HCT116 (cell line): ENCODE measurements at regions not wholly inside any gene's neighbourhood (a gene's known extent, or its start where the extent isn't known, plus 50 kb on each side); places are given as distances from the start of the nearest gene placed in this dataset.

Experiments used
- ELF1 ChIP-seq: IDR thresholded peaks from 2 replicates; pipeline ENCODE4 v1.6.1; 2012; ENCODE audit warnings: low read depth, borderline replicate concordance
- EZH2 ChIP-seq: fragments of 200-600 bp; sonication (generic); IDR thresholded peaks from 2 replicates; pipeline ENCODE4 v1.6.1; 2017; ENCODE audit warnings: antibody characterized with exemption, mixed run types
- EZH2phosphoT487 ChIP-seq: fragments of 200-600 bp; IDR thresholded peaks from 2 replicates; pipeline ENCODE4 v1.6.1; 2018; ENCODE audit warnings: antibody characterized with exemption, borderline replicate concordance
- FOSL1 ChIP-seq: IDR thresholded peaks from 2 replicates; pipeline ENCODE4 v1.6.1; 2012; ENCODE audit warnings: low read depth
- JUND ChIP-seq: IDR thresholded peaks from 2 replicates; pipeline ENCODE4 v1.6.1; 2012
- POLR2A ChIP-seq: IDR thresholded peaks from 2 replicates; pipeline ENCODE4 v1.7.0; 2011; ENCODE audit warnings: borderline replicate concordance; ENCODE audit not compliant: insufficient read depth, insufficient read length; ENCODE audit errors: extremely low read depth
- POLR2AphosphoS5 ChIP-seq: IDR thresholded peaks from 2 replicates; pipeline ENCODE4 v1.6.1; 2011; ENCODE audit warnings: mild to moderate bottlenecking, low read depth, low read length, moderate library complexity
- RAD21 ChIP-seq: IDR thresholded peaks from 2 replicates; pipeline ENCODE4 v1.6.1; 2012; ENCODE audit warnings: low read depth, mild to moderate bottlenecking
- YY1 ChIP-seq: IDR thresholded peaks from 2 replicates; pipeline ENCODE4 v1.6.1; 2011; ENCODE audit warnings: low read length, low read depth, moderate library complexity, mild to moderate bottlenecking; ENCODE audit not compliant: insufficient replicate concordance; ENCODE audit errors: extremely low read depth
- ZFX ChIP-seq: fragments of 450-650 bp; IDR thresholded peaks from 2 replicates; pipeline ENCODE4 v1.6.1; 2017
- ZNF274 ChIP-seq: fragments of 200-500 bp; sonication (Bioruptor generic); IDR thresholded peaks from 2 replicates; pipeline ENCODE4 v1.6.1; 2014; ENCODE audit warnings: mild to moderate bottlenecking, low read depth, low read length, inconsistent platforms
- TF ChIP-seq, protein P1 (sequence below): IDR thresholded peaks from 2 replicates; pipeline ENCODE4 v1.6.1; 2012; ENCODE audit warnings: low read depth
- TF ChIP-seq, protein P2 (sequence below), 3 experiments: fragments of 200-600 bp in 1 of 3; sonication (generic) in 1 of 3; IDR thresholded peaks in 2 of 3; conservative IDR thresholded peaks in 1 of 3; 2 replicates each; pipeline ENCODE4 v1.5.1; 2012 to 2017; ENCODE audit warnings: low read depth in 2 of 3, low read length in 2 of 3, antibody characterized with exemption in 1 of 3, borderline replicate concordance in 1 of 3, control low read depth in 1 of 3, mild to moderate bottlenecking in 1 of 3, mixed read lengths in 1 of 3, mixed run types in 1 of 3, moderate library complexity in 1 of 3; ENCODE audit not compliant: insufficient read depth in 1 of 3
- TF ChIP-seq, protein P3 (sequence below): IDR thresholded peaks from 2 replicates; pipeline ENCODE4 v1.6.1; 2012

DNA sequence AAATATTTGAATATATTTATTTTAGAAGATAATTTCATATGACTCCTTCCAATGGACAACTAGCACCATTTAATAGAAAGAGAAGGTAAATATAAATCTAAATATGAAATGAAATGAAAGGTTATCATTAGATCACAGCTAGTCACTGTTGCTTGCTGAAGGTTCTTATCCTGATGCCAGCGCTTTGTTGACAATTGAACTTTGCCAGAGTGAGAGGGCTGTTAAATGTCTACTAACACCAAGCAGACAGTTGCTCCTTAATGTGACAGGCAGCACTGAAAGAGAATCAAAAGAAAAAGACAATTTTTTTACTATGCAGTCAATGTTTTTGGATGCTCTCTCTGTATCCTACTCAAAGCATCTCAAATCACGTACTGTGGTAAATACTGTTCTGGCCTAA lies 152.6 kb upstream of the SEMA6A start:
- TF ChIP-seq JUND: no peak
- TF ChIP-seq POLR2A: no peak
- TF ChIP-seq, protein P1, sequence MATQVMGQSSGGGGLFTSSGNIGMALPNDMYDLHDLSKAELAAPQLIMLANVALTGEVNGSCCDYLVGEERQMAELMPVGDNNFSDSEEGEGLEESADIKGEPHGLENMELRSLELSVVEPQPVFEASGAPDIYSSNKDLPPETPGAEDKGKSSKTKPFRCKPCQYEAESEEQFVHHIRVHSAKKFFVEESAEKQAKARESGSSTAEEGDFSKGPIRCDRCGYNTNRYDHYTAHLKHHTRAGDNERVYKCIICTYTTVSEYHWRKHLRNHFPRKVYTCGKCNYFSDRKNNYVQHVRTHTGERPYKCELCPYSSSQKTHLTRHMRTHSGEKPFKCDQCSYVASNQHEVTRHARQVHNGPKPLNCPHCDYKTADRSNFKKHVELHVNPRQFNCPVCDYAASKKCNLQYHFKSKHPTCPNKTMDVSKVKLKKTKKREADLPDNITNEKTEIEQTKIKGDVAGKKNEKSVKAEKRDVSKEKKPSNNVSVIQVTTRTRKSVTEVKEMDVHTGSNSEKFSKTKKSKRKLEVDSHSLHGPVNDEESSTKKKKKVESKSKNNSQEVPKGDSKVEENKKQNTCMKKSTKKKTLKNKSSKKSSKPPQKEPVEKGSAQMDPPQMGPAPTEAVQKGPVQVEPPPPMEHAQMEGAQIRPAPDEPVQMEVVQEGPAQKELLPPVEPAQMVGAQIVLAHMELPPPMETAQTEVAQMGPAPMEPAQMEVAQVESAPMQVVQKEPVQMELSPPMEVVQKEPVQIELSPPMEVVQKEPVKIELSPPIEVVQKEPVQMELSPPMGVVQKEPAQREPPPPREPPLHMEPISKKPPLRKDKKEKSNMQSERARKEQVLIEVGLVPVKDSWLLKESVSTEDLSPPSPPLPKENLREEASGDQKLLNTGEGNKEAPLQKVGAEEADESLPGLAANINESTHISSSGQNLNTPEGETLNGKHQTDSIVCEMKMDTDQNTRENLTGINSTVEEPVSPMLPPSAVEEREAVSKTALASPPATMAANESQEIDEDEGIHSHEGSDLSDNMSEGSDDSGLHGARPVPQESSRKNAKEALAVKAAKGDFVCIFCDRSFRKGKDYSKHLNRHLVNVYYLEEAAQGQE: no peak
- TF ChIP-seq, protein P2, sequence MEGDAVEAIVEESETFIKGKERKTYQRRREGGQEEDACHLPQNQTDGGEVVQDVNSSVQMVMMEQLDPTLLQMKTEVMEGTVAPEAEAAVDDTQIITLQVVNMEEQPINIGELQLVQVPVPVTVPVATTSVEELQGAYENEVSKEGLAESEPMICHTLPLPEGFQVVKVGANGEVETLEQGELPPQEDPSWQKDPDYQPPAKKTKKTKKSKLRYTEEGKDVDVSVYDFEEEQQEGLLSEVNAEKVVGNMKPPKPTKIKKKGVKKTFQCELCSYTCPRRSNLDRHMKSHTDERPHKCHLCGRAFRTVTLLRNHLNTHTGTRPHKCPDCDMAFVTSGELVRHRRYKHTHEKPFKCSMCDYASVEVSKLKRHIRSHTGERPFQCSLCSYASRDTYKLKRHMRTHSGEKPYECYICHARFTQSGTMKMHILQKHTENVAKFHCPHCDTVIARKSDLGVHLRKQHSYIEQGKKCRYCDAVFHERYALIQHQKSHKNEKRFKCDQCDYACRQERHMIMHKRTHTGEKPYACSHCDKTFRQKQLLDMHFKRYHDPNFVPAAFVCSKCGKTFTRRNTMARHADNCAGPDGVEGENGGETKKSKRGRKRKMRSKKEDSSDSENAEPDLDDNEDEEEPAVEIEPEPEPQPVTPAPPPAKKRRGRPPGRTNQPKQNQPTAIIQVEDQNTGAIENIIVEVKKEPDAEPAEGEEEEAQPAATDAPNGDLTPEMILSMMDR (IDR thresholded peaks at IDR 0.05 in 2 of 3, conservative IDR thresholded peaks at IDR 0.05 in 1 of 3; ENCODE audit: borderline replicate concordance in 1 of 3, insufficient read depth in 1 of 3, low read depth in 2 of 3, low read length in 2 of 3): no peak
- TF ChIP-seq EZH2phosphoT487: no peak
- no peak for TF ChIP-seq POLR2AphosphoS5
- TF ChIP-seq RAD21: no peak
- TF ChIP-seq YY1: no peak
- TF ChIP-seq, protein P3, sequence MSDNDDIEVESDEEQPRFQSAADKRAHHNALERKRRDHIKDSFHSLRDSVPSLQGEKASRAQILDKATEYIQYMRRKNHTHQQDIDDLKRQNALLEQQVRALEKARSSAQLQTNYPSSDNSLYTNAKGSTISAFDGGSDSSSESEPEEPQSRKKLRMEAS: no peak
- no peak for TF ChIP-seq EZH2
- TF ChIP-seq ZNF274: no peak
- TF ChIP-seq ZFX: no peak
- TF ChIP-seq FOSL1: no peak
- TF ChIP-seq ELF1: no peak
